SK-N-DZ (cell line): ENCODE measurements at regions not wholly inside any gene's neighbourhood (a gene's known extent, or its start where the extent isn't known, plus 50 kb on each side); places are given as distances from the start of the nearest gene placed in this dataset.

Experiments
- DNase-seq: peaks from one replicate; pipeline ENCODE4 v3.0.0-alpha.2; 2015; ENCODE audit warnings: low spot score

- no peak for DNase-seq
These were observed 52.8 kb downstream of the FAM43A start for GRCh38 chr3:194738254-194739093.

GRCh38 chr3:194739498-194740284 lies 54.0 kb downstream of the FAM43A start:
- no peak for DNase-seq

DNA sequence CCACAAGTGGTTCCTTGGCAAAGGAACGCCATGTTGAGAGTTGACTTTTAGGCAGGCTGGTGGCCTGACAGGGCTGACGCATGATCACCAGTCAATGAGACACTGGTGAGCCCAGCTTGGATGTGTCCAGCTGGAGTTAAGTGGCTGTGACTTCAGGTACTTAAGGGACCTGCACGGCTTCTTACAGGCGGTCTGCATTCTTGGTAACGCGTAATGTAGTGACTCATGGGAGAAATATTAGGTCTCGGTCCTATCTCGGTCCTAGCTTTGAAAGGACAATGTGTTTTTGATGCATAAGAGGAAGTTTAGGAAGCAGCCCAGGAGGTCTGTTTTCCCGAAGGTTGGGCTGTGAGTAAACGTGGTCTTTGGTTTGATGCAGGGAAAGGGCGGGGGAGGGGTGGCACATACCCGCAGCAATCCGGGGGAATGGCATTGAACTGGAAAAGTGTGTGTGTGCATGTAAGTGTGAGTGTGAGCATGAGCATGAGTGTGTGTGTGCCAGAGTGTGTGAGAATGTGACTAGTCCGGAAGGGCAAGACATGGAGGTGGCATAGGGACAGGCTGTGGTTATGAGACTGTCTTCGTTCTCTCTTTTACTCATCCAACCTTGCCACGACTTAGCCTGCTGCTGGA lies 55.3 kb downstream of the FAM43A start:
- DNase-seq: no peak

GRCh38 chr3:194741916-194742315 lies 56.2 kb downstream of the FAM43A start:
- DNase-seq: no peak

DNA sequence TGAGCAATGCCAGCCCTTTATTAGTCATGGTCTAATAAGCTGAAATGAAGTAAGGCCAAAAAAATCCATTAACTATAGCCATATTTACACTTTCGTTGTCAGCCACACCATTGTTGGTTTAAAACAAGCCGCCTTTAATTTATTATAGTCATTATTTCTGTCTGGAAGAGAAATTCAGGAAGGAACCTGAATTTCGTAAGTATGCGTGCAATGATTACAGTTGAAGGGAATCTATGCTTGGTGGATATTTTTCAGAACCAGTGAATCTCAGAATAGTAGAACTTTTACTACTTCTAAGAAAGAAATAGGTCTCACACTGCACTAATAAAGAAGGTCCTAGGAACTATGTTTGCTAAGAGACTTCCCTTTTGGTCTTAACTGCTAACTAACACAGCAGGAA lies 59.1 kb downstream of the FAM43A start:
- DNase-seq: no peak

GRCh38 chr3:194745422-194746184 lies 59.9 kb downstream of the FAM43A start:
- DNase-seq: no peak

GRCh38 chr3:194748225-194748624 lies 62.5 kb downstream of the FAM43A start:
- no peak for DNase-seq

DNA sequence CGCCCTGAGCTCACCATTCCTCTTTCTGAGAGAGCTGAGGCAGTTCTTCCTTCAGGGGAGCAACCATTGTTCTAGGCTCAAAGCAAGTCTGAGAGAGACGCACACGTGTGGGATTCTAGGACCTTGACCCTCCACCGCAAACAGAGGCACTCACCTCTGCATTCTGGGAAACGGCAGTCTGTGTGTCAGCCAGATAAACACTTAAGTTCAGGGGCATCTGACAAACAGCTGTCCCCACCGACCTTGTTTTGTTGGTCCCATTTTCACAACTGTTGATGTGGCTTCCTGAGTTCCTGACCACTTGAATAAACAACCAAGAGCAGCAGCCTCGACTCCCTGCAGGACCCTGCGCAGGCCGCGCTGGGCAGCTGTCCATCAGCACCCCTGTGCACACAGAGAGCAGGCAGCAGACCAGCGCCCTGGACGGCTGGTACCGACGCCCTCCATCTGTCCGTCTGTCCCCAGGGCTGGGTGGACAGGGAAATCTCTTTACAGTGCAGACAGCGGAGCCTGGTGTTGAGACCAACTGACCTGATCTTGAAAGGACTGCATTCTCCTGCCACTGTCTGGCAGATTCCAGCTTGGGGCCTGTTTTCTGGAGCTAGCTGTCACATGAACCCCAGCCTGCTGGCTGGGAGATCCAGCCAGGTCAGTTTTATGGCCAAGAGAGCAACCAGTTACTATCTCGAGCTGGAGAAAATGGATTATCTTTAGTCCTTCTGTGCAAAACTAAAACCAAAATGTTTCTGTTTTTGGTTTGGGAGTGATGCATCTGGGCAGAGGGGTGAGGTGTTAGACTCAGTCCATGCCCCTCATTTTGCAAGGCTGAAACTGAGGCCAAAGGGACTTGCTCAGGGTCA lies 64.2 kb downstream of the FAM43A start:
- DNase-seq: no peak

- no peak for DNase-seq
These were observed 64.8 kb downstream of the FAM43A start for GRCh38 chr3:194750491-194750828.

DNA sequence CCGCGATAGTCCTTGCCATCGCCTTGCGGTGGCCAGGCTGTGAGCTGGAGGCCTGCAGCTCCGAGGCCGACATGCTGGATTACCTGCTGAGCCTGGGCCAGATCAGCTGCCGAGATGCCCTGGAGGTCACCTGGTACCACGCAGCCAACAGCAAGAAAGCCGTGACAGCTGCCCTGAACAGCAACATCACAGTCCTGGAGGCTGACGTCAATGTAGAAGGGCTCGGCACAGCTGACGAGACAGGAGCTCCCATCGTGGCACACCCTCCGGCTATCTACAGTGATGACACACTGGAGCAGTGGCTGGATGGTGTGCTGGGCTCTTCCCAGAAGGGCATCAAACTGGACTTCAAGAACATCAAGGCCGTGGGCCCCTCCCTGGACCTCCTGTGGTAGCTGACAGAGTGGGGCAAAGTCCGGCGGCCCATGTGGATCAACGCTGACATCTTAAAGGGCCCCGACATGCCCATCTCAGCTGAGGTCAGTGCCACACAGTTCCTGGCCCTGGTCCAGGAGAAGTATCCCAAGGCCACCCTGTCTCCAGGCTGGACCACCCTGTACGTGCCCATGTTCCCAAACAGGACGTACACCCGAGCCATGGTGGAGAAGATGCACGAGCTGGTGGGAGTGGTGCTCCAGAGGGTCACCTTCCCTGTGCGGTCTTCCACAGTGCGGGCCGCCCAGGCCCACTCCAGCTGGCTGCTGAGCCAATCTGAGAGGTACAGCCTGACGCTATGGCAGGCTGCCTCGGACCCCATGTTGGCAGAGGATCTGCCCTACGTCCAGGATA lies 70.2 kb downstream of the FAM43A start:
- no peak for DNase-seq

- DNase-seq: no peak
These were observed 70.7 kb downstream of the FAM43A start for GRCh38 chr3:194756460-194756779.

DNA sequence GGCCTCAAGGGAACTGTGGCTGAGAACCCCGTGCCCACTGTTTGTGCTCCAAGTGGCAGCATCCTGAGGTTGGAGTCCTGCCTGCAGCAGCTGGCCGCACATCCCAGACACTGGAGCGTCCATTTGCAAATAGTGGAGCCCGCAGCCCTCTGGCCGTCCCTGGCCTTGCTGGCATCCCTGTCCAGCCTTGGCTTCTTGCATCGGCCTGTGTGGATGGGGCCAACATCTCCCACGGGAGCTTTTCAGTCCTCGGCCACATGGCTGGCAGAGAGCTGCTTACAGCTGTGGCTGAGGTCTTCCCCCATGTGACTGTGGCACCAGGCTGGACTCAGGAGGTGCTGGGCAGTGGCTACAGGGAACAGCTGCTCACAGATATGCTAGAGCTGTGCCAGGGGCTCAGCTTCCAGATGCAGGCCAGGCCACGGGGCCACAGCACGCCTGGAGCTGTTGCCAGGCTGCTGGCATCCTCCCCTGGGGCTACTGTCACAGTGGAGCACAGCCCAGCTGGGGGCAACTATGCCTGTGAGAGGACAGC lies 71.2 kb downstream of the FAM43A start:
- DNase-seq: no peak

DNA sequence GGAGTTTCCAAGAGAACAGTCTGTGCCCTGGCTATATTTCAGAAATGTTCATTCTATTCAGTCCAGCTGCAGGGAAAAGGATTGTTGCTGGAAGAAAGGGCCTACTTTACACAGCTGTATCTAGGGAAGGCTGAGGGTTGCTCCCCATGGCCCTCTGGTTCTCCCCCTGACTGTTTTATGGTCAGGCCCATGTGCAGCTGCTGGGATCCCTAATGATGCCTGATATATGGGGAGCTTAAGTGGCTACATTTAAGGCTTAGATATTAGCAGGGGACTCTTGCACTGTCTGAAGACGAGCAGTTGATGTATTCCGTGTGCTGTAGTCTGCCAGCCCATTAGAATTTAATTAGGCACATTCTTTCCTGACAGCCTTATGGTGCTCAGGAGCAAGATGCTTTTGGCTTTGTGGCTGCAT lies 72.0 kb downstream of the FAM43A start:
- DNase-seq: no peak

GRCh38 chr3:194758716-194759115 lies 73.0 kb downstream of the FAM43A start:
- no peak for DNase-seq

DNA sequence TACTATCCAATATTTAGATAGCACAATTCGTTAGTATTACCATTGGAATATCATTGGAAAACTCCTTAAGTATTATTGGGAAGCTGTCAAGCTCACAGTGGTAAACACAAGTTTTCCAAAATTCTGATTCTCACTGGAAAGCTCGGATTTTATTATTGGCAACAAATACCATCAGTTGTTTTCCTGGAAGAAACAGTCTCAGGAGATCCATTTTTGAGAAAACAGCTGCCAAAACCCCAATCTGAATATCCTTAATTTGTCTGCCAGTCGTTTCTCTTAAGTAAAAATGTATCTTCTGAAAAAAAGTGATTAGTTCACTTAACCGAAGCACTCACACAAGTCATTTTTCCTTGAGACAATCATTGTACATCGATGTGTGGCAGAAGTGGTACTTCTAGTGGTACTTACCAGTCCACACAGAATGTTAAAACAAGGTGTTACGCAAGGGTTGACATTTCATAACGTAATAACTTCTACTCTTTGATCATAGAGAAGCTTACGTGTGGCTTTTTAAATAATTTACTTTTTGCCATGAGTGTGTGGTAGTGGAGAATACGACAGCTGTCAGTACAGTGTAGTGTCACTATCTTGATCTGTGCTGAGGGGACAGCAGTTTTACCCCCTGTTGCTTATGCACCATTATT lies 74.9 kb downstream of the FAM43A start:
- no peak for DNase-seq

- DNase-seq: peak; percentile 33
These were observed 75.7 kb downstream of the FAM43A start for GRCh38 chr3:194761384-194761783.

GRCh38 chr3:194766845-194767244 lies 81.2 kb downstream of the FAM43A start:
- no peak for DNase-seq

GRCh38 chr3:194767446-194768207 lies 81.9 kb downstream of the FAM43A start:
- no peak for DNase-seq

- DNase-seq: no peak
These were observed 82.9 kb downstream of the FAM43A start for GRCh38 chr3:194768586-194768985.
